Activated naive CD4-positive, alpha-beta T cell treated with anti-CD3 and anti-CD28 coated beads, Interleukin-2, amount 50 U/mL, for 16 hours (primary cell): ENCODE measurements at regions not wholly inside any gene's neighbourhood (a gene's known extent, or its start where the extent isn't known, plus 50 kb on each side); places are given as distances from the start of the nearest gene placed in this dataset.
"Not testable (repeated sequence)": the region's sequence is repeated elsewhere in the genome, so short reads cannot be mapped to it uniquely, and the experiment has no call there.

ENCODE experiments used
- DNase-seq: peaks from one replicate; pipeline ENCODE4 v3.0.0-alpha.2; 2020

- DNase-seq, result no peak
These were observed 163.9 kb downstream of the SMAD6 start for GRCh38 chr15:66865622-66866611.

- DNase-seq, result no peak
These were observed 164.6 kb downstream of the SMAD6 start for GRCh38 chr15:66866656-66867055.

- DNase-seq, result no peak
These were observed 166.9 kb downstream of the SMAD6 start for GRCh38 chr15:66868918-66869317.

GRCh38 chr15:66870880-66871388, 168.9 kb downstream of the SMAD6 start:
- no peak for DNase-seq

- no peak for DNase-seq
These were observed 170.4 kb downstream of the SMAD6 start for GRCh38 chr15:66872405-66872804.

- not testable (repeated sequence) for DNase-seq
These were observed 171.3 kb downstream of the SMAD6 start for GRCh38 chr15:66873331-66873730.

- no peak for DNase-seq
These were observed 171.8 kb downstream of the SMAD6 start for GRCh38 chr15:66873856-66874255.

- no peak for DNase-seq
These were observed 173.8 kb downstream of the SMAD6 start for GRCh38 chr15:66875588-66876420.

GRCh38 chr15:66876421-66876730, 174.3 kb downstream of the SMAD6 start:
- DNase-seq, result no peak

- DNase-seq, result no peak
These were observed 174.9 kb downstream of the SMAD6 start for GRCh38 chr15:66876731-66877476.

GRCh38 chr15:66877477-66878271, 175.6 kb downstream of the SMAD6 start:
- no peak for DNase-seq

GRCh38 chr15:66878761-66879160, 176.7 kb downstream of the SMAD6 start:
- no peak for DNase-seq

GRCh38 chr15:66879531-66880368, 177.7 kb downstream of the SMAD6 start:
- DNase-seq, result no peak

- no peak for DNase-seq
These were observed 178.5 kb downstream of the SMAD6 start for GRCh38 chr15:66880380-66881155.

GRCh38 chr15:66881173-66881905, 179.3 kb downstream of the SMAD6 start:
- no peak for DNase-seq

- no peak for DNase-seq
These were observed 180.4 kb downstream of the SMAD6 start for GRCh38 chr15:66882251-66883020.

- DNase-seq, result no peak
These were observed 181.4 kb downstream of the SMAD6 start for GRCh38 chr15:66883284-66883911.

- no peak for DNase-seq
These were observed 181.2 kb upstream of the SMAD3 start for GRCh38 chr15:66884115-66884622.
